GM12878 (cell line): ENCODE measurements at regions not wholly inside any gene's neighbourhood (a gene's known extent, or its start where the extent isn't known, plus 50 kb on each side); places are given as distances from the start of the nearest gene placed in this dataset.
A peak's percentile ranks its signal among the peaks of the same experiment; 100 is the strongest.

ENCODE experiments used
- ATAC-seq: fragments of 200-7000 bp; cut with Tn5 transposase; 3 replicates; pipeline ENCODE4 v1.9.1; 2020; ENCODE audit warnings: mild to moderate bottlenecking, moderate library complexity
- BruUV-seq: library from RNA; stranded (reverse); fragments of 400-500 nt; replicated peaks from 2 replicates; lab custom pipeline; 2021; lab: Mats Ljungman, UMichigan
- CTCF ChIA-PET: fragments of 300-600 bp; sonication (Branson Sonifier 250); formaldehyde crosslinking; extraction: SDS; loops from one replicate; lab custom pipeline; 2021; ENCODE audit warnings: inconsistent platforms; lab: Yijun Ruan, JAX
- POLR2A ChIA-PET: fragments of 350-600 bp; formaldehyde crosslinking; extraction: SDS; loops from one replicate; lab custom pipeline; 2021; ENCODE audit warnings: inconsistent platforms; lab: Charles Lee
- RAD21 ChIA-PET: fragments of 300-600 bp; sonication (Branson Sonifier 250); formaldehyde crosslinking; loops from one replicate; lab custom pipeline; 2023; ENCODE audit warnings: antibody characterized with exemption; ENCODE audit not compliant: unreplicated experiment; lab: Charles Lee
- SMC1A ChIA-PET: fragments of 300-600 bp; sonication (Branson Sonifier 250); formaldehyde crosslinking; loops from one replicate; lab custom pipeline; 2023; ENCODE audit not compliant: unreplicated experiment, uncharacterized antibody; lab: Charles Lee
- DNase-seq: peaks from one replicate; pipeline ENCODE4 v3.0.0-alpha.2; 2011; ENCODE audit warnings: low read depth, low spot score
- FAIRE-seq: peaks from 3 replicates; lab custom pipeline; 2011; peaks lifted over from hg19 to GRCh38; lab: Jason Lieb, UNC
- H2AFZ ChIP-seq: 2 replicates; pipeline ENCODE4 v1.6.0; 2011; ENCODE audit warnings: low read depth, low read length, control low read depth; ENCODE audit not compliant: control insufficient read depth
- H3K27ac ChIP-seq: 2 replicates; pipeline ENCODE4 v1.5.1; 2011; ENCODE audit warnings: control low read depth; ENCODE audit not compliant: control insufficient read depth, insufficient read depth
- H3K27me3 ChIP-seq, 2 experiments: replicated peaks in 1 of 2; 2 replicates each; pipeline versions ENCODE4 v1.6.0 to v1.6.1; 2011; ENCODE audit warnings: low read length in 1 of 2; ENCODE audit not compliant: control insufficient read depth in 2 of 2, insufficient read depth in 2 of 2
- H3K36me3 ChIP-seq, 2 experiments: 2 replicates each; pipeline ENCODE4 v1.5.1; 2011; ENCODE audit warnings: low read length in 1 of 2; ENCODE audit not compliant: control insufficient read depth in 2 of 2, insufficient read depth in 2 of 2
- H3K4me1 ChIP-seq: 2 replicates; pipeline ENCODE4 v1.6.1; 2011; ENCODE audit warnings: mild to moderate bottlenecking, low read length, moderate library complexity, mixed read lengths; ENCODE audit not compliant: control insufficient read depth, insufficient read depth
- H3K4me2 ChIP-seq: 2 replicates; pipeline ENCODE4 v1.6.0; 2011; ENCODE audit warnings: control low read depth; ENCODE audit not compliant: control insufficient read depth, insufficient read depth
- H3K4me3 ChIP-seq: fragments of 200-600 bp; sonication (generic); 2 replicates; pipeline ENCODE4 v1.5.1; 2016
- H3K79me2 ChIP-seq: 2 replicates; pipeline ENCODE4 v1.6.0; 2011; ENCODE audit warnings: low read length; ENCODE audit not compliant: control insufficient read depth, insufficient read depth
- H3K9ac ChIP-seq: 2 replicates; pipeline ENCODE4 v1.8.0; 2011; ENCODE audit warnings: low read length, control low read depth, mixed read lengths; ENCODE audit not compliant: control insufficient read depth, insufficient read depth
- H3K9me3 ChIP-seq: replicated peaks from 3 replicates; pipeline ENCODE4 v1.5.1; 2011; ENCODE audit warnings: mild to moderate bottlenecking, low read length; ENCODE audit not compliant: control insufficient read depth, insufficient read depth
- H4K20me1 ChIP-seq: 2 replicates; pipeline ENCODE4 v1.6.0; 2011; ENCODE audit not compliant: control insufficient read depth, insufficient read depth
- BMI1 ChIP-seq: fragments of 450-650 bp; IDR thresholded peaks from 2 replicates; pipeline ENCODE4 v1.6.1; 2016; ENCODE audit warnings: mild to moderate bottlenecking, moderate library complexity, borderline replicate concordance
- BRCA1 ChIP-seq: IDR thresholded peaks from 2 replicates; pipeline ENCODE4 v1.6.1; 2011; ENCODE audit warnings: low read depth, low read length, improper control_type of control experiment
- CBX3 ChIP-seq: fragments of 200-600 bp; sonication (generic); IDR thresholded peaks from 2 replicates; pipeline ENCODE4 v1.6.1; 2016; ENCODE audit warnings: low read depth, borderline replicate concordance
- CEBPZ ChIP-seq: fragments of 150-350 bp; IDR thresholded peaks from 2 replicates; pipeline ENCODE4 v1.6.1; 2016; ENCODE audit warnings: low read depth, low read length
- CHD1 ChIP-seq: IDR thresholded peaks from 2 replicates; pipeline ENCODE4 v1.6.1; 2012; ENCODE audit warnings: low read depth, low read length, improper control_type of control experiment
- IKZF2 ChIP-seq, 2 experiments: fragments of 450-650 bp; IDR thresholded peaks; 2 replicates each; pipeline ENCODE4 v1.6.1; 2017; ENCODE audit warnings: mild to moderate bottlenecking in 2 of 2, moderate library complexity in 2 of 2
- JUNB ChIP-seq: IDR thresholded peaks from 2 replicates; pipeline ENCODE4 v1.6.1; 2016; ENCODE audit warnings: antibody characterized with exemption, mild to moderate bottlenecking
- MYC ChIP-seq: IDR thresholded peaks from 2 replicates; pipeline ENCODE4 v1.6.1; 2011; ENCODE audit warnings: mild to moderate bottlenecking, low read length, moderate library complexity, inconsistent platforms; ENCODE audit not compliant: insufficient read depth, insufficient replicate concordance, insufficient read length, severe bottlenecking
- NFYB ChIP-seq: IDR thresholded peaks from 2 replicates; pipeline ENCODE4 v1.6.1; 2011; ENCODE audit warnings: low read depth, mild to moderate bottlenecking, low read length, improper control_type of control experiment, moderate library complexity; ENCODE audit not compliant: insufficient read depth
- PAX8 ChIP-seq: fragments of 450-650 bp; IDR thresholded peaks from 2 replicates; pipeline ENCODE4 v1.6.1; 2017; ENCODE audit warnings: mild to moderate bottlenecking, moderate library complexity
- POLR2A ChIP-seq: IDR thresholded peaks from 2 replicates; pipeline ENCODE4 v1.6.1; 2011; ENCODE audit warnings: low read depth, mild to moderate bottlenecking, low read length
- ZBTB33 ChIP-seq: fragments of 450-650 bp; IDR thresholded peaks from 2 replicates; pipeline ENCODE4 v1.6.1; 2017; ENCODE audit warnings: mild to moderate bottlenecking
- ZBTB40 ChIP-seq: fragments of 450-650 bp; IDR thresholded peaks from 2 replicates; pipeline ENCODE4 v1.6.1; 2016; ENCODE audit warnings: mild to moderate bottlenecking, moderate library complexity, borderline replicate concordance
- ZNF217 ChIP-seq: fragments of 450-650 bp; IDR thresholded peaks from 2 replicates; pipeline ENCODE4 v1.6.1; 2017; ENCODE audit warnings: antibody characterized with exemption, mild to moderate bottlenecking
- ZNF274 ChIP-seq: IDR thresholded peaks from one replicate; pipeline ENCODE4 v1.8.0; 2011; ENCODE audit not compliant: insufficient read length, insufficient read depth
- WGBS: methylation state at CpG from one replicate; pipeline ENCODE4 v1.1.6; 2016; ENCODE audit warnings: low lambda C conversion rate; ENCODE audit not compliant: insufficient replicate concordance, insufficient coverage; ENCODE audit errors: missing lambda C conversion rate; 5-methylcytosine and 5-hydroxymethylcytosine counted together
- in situ Hi-C: fragments of 300-500 bp; cut with MboI; formaldehyde crosslinking; loops from 9 replicates; pipeline ENCODE4 v1.14.3; 2018; ENCODE audit warnings: mixed read lengths
- intact Hi-C: fragments of 100-400 bp; cut with micrococcal nuclease; formaldehyde crosslinking; loops from one replicate; pipeline ENCODE4 v1.14.2; 2022; ENCODE audit not compliant: unreplicated experiment

GRCh38 chr3:177924261-177924660, 612.0 kb upstream of the KCNMB2 start (continued):
- TF ChIP-seq ZBTB40: no peak
- TF ChIP-seq POLR2A: no peak
- no peak for TF ChIP-seq MYC
- no peak for TF ChIP-seq ZNF274
- no peak for TF ChIP-seq PAX8
- TF ChIP-seq BMI1: no peak

- ChIA-PET POLR2A (no interaction called here), CTCF (no interaction called here), SMC1A (no interaction called here), RAD21 (no interaction called here)
- peak; percentile 66 for ATAC-seq
- Histone ChIP-seq H3K79me2 (no peaks in the 10 kb centered on the region), H3K36me3 (no peaks in the 10 kb centered on the region), H3K4me1 (no peaks in the 10 kb centered on the region), H3K4me2 (no peak overlapping the region), H3K9me3 (no peaks in the 10 kb centered on the region), H3K4me3 (no peak overlapping the region), H3K27me3 (no peaks in the 10 kb centered on the region), H4K20me1 (no peaks in the 10 kb centered on the region), H2AFZ (no peak overlapping the region), H3K27ac (no peak overlapping the region), H3K9ac (no peak overlapping the region)
- intact Hi-C loops (no loop called here), in situ Hi-C loops (no loop called here)
- BruUV-seq: no TSS peak
- FAIRE-seq: peak; percentile 74
- 40% methylated on average over 6 of the region's 6 CpGs for WGBS
- no peak for DNase-seq
- TF ChIP-seq IKZF2 (IDR thresholded peaks at IDR 0.05) (peak in 1 of 2 experiments; percentile 14; a peak in 1 of 4 replicates), ZNF217 (no peak), CEBPZ (no peak), NFYB (no peak), CBX3 (no peak), ZBTB33 (no peak), JUNB (peak; percentile 49), BRCA1 (no peak), CHD1 (no peak)
These were observed 607.9 kb upstream of the KCNMB2 start for GRCh38 chr3:177928172-177928873.
